ENCODE measurements at regions not wholly inside any gene's neighbourhood (a gene's known extent, or its start where the extent isn't known, plus 50 kb on each side); places are given as distances from the start of the nearest gene placed in this dataset.

- TF ChIP-seq CTCF (IDR thresholded peaks at IDR 0.05) = no peak
- no peak for TF ChIP-seq POLR2A (IDR thresholded peaks at IDR 0.05)
Observed at GRCh38 chr20:58042591-58042990, 185.9 kb downstream of the ANKRD60 start.

Data from esophagus squamous epithelium (tissue), 4 donors.